Inflammatory macrophage treated with lipopolysaccharide for 4 hours (primary cell): ENCODE measurements at regions not wholly inside any gene's neighbourhood (a gene's known extent, or its start where the extent isn't known, plus 50 kb on each side); places are given as distances from the start of the nearest gene placed in this dataset.
A peak's percentile ranks its signal among the peaks of the same experiment; 100 is the strongest.

Experiments used
- DNase-seq: peaks from one replicate; pipeline ENCODE4 v3.0.0-alpha.2; 2020

DNA sequence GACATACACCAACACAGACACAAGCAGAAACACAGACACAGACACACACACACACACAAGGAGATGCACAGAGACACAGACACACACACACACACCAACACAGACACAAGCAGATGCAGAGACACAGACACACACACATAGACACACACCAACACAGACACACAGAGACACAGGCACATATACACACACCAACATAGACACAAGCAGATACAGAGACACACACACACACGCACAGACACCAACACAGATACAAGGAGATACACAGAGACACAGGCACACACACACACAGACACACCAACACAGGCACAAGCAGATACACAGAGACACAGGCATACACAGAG, 347.2 kb upstream of the KLF6 start:
- DNase-seq = no peak

DNA sequence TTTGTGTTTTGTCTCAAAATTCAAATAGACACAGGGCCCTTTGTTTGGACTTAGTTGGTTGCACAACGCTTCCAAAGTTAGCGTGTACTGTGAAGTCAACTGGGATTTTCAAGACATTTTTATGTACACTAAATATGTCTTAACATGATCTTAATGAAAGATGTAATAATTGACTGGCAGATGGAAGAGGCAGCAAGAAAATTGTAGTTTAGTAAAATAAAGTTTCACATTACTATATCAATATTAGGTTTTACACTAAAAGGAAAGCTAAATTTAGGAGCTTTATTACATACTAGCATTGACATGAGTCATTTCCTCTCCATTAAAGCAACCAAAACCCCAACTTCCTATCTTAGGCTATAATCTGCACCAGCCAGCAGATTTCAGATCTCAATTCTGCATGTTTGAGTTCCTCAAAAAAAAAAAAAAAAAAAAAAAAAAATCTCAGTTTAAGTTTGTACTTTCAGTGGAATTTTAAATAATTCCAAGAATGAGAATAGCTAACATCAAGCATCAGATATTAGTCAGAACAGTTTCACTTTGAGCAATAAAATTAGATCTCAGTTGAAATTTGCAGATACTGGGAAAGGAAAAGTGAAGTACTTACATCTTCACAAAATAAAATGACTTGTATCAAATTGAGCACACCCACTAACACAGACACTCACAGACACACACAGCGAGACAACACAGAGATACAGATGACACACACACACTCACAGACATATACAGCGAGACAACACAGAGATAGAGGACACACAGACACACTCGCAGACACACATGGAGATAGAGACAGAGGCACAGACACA, 346.6 kb upstream of the KLF6 start:
- peak; percentile 99 for DNase-seq

DNA sequence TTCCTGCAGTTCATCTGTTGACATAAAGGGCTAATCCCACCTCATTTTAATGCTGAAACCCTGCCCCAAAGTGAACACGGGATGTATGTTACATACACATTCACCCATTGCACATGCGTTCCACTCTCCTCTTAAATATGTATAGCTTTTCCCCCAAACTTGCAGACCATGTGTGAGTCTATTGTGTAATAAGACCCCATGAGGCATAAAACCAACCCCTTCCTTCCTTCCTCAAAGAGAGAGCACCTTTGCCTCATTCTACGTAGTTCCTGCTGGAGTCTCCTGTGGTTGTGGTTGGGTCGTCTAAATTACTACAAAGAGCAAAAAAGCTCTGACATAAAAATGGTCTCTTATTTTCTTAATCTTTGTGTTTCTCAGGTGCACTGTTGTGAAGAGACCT, 345.7 kb upstream of the KLF6 start:
- peak; percentile 77 for DNase-seq

GRCh38 chr10:4129866-4130477, 345.0 kb upstream of the KLF6 start:
- DNase-seq = no peak

DNA sequence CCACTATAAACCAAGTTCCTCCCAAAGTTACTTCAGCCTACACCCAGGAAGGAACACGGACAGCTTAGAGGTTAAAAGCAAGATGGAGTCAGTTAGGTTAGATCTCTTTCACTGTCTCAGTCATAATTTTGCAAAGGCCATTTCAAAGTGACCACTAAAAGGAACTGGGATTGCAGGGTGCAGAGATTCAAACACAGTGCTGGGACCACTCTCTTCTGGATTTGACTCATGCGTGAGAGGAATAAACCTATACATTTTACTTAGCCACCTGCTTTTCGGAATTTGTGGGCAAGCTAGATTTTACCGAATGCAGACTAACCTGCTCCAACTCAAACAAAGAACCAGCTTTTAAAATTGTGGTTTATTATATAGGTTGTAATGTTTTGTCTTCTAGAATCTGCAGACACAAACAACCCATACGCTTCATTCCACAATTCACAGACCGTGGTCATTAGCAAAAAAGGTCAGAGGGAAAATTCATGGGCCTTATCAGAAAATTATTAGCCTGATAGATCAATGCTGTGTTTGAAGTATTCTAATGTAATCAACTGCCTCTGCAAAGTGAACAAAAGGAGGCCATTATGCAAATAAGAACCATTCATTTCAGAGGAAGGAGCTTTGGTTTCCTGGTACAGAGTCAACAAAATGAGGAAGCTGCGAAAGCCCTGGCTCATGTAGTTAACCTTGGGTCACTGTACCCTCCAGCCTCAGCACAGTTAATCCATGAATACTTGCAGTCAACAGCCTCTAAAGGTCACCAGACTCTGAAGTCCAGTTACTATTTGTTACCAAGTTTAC, 342.7 kb upstream of the KLF6 start:
- peak; percentile 95 for DNase-seq

DNA sequence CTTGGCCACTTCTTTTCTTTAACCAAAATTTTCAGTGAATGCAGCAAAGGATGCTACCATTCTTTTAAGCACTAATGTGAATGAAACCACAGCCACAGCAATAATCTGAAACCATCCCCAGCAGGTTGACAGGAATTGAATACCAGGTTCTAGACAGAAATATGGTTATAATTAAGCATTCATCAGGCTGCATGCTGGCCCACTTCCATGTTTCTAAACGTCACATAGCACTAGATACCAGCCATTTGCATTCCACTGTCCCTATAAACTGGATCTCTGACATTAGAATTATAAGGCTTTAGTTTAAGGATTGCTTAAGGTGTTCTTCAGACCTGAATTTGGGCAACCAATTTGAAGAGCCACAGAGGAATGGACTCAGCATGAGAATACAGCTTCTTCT, 340.8 kb upstream of the KLF6 start:
- DNase-seq = no peak

- DNase-seq = peak; percentile 99
Measured at GRCh38 chr10:4121502-4122380, 336.7 kb upstream of the KLF6 start.

DNA sequence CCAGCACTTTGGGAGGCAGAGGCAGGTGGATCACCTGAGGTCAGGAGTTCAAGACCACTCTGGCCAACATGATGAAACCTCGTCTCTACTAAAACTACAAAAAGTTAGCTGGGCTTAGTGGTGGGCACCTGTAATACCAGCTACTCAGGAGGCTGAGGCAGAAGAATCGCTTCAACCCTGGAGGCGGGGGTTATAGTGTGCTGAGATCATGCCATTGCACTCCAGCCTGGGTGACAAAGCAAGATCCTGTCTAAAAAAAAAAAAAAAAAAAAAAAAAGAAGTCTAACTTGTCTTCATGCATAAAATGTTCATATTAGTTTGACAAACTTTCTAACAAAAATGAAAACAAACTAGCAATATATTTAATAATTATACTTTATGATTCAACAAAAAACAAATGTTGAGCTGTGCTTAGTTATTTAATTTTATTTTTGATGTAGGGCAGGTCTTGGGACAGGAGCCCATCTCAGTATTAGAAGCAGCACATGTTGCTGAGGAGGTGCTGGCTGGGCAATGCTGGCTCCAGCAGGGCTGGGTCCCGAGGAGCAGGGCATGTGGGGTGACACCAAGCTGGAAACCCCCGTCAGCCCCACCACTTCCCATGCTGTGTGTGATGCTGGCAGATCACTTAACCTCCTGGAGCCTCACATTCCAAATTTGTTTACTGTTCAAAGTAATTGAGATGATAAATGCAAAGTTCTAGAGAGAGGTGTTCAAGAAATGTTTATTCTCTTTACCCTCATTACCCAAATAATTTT, 335.3 kb upstream of the KLF6 start:
- DNase-seq = peak; percentile 94

GRCh38 chr10:4119107-4119506, 334.1 kb upstream of the KLF6 start:
- no peak for DNase-seq

DNA sequence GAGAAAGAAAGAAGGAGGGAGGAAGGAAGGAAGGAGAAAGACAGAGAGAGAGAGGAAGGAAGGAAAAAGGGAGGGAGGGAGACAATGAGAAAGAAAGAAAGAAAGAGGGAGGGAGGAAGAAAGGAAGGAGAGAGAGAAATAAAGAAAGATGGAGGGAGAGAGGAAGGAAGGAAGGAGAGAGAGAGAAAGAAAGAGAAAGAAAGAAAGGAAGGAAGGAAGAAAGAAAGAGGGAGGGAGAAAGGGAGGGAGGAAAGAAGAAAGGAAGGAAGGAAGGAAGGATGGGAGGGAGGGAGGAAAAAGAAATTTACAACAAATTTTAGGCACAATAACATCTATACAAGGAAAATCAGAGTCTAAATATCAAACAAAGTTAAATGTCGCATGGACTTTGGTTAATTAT, 332.6 kb upstream of the KLF6 start:
- DNase-seq = no peak

GRCh38 chr10:4111643-4112042, 326.6 kb upstream of the KLF6 start:
- no peak for DNase-seq

- DNase-seq = no peak
Measured at GRCh38 chr10:4109469-4109868, 324.5 kb upstream of the KLF6 start.

- DNase-seq = no peak
Measured at GRCh38 chr10:4108693-4109092, 323.7 kb upstream of the KLF6 start.

- peak; percentile 82 for DNase-seq
Measured at GRCh38 chr10:4107285-4107851, 322.4 kb upstream of the KLF6 start.

DNA sequence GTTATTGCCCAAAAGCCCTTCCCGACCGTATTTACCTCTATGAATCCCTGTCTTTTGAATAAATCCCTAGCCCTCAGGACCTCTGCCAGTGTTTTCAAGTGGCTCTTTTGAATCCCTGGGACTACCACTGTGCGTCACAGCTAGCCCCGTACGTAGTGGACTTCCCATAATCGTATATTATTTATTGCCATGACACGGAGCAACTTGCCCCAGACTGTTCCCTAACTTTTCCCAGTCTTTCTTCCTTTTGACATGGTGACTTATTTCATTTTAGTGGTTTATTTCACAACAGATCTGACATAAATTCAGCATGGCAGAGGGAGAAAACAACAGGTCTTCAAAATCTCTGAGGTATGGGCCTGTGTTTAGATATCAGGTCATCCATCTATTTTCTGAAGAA, 318.6 kb upstream of the KLF6 start:
- no peak for DNase-seq

- no peak for DNase-seq
Measured at GRCh38 chr10:4102802-4103344, 317.9 kb upstream of the KLF6 start.

DNA sequence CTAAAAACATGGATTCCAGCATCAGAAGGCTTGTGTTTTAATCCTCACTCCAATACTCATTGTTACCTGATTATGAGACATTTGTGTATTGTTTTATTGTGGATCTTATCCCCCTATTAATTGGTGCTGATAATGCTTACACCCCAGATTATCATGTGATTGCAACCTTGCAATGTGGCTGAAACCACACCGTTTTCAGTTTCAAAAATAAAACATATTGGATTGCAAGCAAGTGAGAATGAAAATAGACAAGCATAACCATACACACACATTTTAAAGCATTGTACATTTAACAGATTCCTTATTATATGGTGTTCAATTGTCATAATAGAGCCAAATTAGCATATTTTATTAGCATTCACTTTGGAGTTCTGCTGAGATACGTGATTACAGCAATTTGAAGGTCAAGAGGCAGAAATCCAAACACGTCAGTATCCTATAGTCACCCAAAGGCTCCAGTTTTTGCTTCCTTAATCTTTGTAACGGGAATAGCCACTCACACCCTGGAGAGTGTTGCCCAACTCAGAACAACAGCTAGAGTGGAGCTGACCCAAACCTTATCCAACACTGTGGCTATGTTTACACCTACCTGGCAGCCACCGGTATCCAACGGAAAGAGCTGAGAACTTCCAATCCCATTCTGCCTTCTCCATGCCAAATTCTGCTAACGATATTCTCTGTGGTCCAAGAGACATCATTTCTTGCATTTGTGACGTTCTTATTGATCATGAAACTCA, 317.1 kb upstream of the KLF6 start:
- no peak for DNase-seq

DNA sequence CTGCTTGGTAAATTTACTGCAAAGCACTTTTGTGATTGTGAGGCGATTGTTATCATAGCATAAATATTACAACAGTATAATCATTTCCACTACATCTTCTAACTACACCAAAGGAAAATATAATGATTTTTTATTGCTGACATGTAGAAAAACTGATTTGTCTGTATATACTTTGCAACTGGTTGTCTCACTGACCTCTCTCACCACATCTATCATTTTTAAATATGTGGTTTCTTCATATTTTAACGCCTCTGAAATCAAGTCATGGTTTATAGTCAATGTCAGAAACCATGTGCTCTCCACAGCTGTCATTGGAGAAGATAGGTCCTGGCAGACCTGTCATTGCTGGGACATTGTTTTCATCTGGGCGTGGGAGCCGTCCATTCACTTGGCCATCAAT, 315.4 kb upstream of the KLF6 start:
- no peak for DNase-seq

DNA sequence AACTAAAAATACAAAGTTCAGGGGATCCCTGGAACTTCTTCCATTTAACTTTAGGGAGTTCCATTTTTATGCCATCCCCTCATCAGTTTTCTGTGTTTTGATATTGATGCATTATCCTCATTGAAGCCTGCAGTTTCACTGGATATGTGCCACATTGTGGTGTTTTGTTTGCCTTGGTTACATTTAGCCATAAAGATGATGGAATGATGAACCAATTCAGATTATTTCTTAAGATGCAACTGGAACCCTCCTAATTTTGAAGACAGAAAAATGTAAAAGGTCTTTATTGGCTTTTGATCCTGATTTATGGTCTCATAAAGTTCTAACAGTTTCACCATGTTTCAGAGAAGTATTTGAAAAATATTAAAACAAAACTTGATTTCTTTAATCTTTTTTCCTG, 314.2 kb upstream of the KLF6 start:
- DNase-seq = no peak

DNA sequence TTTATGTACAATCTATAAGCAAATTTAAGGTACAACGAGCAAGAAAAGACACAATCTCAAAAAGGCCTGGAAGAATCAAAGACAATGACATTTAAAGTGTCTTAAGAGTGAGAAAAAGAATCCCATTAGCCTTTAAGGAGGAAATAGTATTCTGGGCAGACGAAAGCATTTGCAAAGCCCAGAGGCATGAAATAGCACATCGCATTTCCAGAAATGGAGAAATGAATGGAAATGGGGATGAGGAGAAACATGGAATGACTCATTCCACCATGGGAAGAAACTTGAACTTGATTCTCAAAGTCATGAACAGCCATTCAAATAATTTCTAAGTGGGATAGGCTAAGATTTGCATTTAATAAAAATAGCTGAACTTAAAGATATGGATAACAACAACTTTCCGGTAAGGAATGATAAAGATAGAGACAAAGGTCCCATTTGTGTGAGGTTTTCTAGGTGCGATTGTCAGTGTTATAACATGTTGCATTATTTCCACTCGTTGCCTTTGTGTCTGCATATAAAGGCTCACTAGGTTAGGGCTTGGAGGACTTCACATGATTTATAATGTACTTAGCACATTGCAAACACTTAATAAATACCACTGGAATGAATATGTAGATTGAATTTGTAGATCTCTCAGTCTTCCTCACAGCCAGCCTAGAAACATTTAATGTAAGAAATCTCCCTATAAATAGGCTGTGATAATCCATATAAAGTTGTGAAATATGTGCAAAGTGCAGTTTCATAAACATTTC, 310.3 kb upstream of the KLF6 start:
- DNase-seq = no peak
